GM19467 (cell line): ENCODE measurements at regions not wholly inside any gene's neighbourhood (a gene's known extent, or its start where the extent isn't known, plus 50 kb on each side); places are given as distances from the start of the nearest gene placed in this dataset.
"Not testable (repeated sequence)": the region's sequence is repeated elsewhere in the genome, so short reads cannot be mapped to it uniquely, and the experiment has no call there.

ENCODE experiments used
- ATAC-seq: cut with Tn5 transposase; IDR thresholded peaks from one replicate; pipeline ENCODE4 v1.9.1; 2021; ENCODE audit warnings: mild to moderate bottlenecking, moderate library complexity; ENCODE audit not compliant: unreplicated experiment

DNA sequence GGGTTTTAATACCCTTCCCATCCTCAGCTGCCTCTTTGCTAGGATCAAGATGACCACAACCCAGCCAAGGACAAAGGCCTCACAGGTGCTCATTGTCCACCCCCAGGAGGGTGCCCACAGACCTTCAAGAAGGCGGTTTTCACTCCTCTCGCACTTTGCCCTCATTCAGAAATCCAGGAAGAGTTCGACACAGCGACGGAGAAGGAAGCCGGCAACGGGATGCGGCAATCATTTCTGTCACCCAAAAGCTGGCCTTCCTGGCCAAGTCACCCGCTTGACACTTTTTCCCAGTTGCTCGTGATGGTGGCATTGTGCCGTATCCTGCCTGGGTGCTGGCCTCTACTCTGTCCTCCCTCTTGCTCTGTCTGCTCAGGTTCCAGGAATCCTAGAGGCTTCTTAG, 293.0 kb upstream of the ZNF337 start:
- ATAC-seq = not testable (repeated sequence)

DNA sequence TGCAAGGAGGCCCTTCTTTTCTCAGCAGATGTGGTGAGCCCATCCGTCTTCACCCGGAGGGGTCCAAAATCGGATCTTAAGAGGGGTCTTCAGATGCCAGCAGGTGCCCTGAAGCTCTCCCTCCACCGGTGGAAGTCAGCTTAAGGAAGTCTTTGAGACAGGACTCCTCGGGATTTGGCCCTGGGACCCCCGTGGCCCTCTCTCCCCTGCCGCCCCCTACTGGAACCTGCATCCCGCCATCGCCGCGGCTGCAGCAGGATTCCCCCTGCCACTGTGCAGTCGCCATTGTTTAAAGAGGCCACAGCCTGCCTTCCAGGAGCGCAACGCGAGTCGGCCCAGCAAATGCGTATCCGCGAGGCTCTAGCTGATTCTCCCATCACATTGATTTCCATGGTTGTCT, 292.5 kb upstream of the ZNF337 start:
- ATAC-seq = no peak

DNA sequence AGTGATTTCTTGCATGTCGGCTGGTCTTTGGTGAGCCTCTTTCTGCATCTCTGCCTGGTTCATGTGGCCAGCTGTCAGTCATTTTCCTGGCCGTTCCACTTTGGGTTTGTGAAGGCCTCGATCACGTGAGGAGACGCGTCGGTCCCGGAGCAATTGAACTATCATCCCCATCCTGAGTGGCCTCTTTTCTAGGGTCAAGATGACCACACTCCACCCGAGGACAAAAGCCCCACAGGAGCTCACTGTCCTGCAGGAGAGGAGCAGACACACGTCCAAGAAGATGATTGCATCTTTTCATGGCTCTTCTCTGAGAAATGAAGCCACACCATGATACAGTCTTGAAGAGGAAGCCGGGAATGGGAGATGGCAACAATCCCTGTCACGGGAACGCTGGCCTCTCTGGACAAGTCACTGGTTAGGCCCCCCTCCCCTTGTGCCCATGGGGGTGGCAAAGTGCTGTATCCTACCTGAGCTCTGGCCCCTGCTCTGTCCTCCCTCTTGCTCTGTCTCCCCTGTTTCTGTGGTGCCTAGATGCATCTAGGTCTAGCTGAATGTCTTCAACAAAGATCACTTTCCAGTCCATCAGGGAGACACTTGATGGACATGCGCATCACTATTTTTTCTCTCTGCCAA, 291.4 kb upstream of the ZNF337 start:
- not testable (repeated sequence) for ATAC-seq

DNA sequence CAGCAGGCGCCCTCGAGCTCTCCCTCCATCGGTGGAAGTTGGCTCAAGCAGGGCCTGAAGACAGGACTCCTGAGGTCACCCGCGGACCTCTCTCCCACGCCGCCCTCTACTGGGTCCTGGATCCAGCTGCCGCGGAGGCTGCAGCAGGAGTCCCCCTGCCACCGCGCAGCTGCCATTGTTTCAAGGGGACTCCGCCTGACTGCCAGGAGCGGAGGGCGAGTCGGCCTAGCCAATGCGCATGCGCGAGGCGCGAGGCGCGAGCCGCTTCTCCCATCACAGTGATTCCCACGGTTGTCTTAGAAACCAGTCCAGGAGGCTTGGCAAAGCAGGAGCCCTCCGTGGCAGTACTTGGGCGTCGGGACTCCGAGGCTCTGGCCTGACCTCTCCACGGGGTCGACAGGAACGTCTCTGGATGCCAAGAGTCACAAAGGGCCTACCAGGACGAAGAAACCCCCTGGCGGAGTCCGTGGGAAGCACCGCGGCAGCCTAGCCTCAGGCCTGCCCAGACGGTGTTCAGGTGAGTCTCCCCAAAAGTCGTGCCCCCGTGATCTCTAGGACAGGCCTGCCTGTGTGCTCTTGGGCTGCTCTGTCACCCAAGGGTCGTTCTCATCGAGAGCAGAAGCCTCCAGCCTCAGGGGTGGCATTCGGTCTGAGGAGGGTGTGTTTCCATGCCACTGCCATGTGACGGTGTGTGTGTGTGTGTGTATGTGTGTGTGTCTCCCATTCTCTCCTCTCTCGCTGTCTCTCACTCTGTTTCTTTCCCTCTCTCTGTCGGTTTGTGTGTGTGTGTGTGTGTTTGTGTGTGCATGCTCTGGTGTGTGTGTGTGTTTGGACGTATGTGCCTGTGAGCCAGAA, 290.6 kb upstream of the ZNF337 start:
- ATAC-seq = peak; percentile 83

DNA sequence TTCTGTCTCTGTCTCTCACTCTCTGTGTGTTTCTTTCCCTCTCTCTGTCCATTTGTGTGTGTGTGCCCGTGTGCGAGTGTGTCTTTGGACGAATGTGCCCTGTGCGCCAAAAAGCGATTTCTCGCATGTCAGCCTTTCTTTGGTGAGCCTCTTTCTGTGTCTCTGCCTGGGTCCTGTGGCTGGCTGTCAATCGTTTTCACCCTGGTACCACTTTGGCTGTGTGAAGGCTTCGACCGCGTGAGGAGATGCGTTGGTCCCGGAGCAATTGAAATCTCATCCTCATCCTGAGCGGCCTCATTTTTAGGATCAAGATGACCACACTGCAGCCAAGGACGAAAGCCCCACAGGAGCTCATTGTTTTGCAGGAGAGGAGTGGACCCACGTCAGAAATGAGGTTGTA, 288.9 kb upstream of the ZNF337 start:
- no peak for ATAC-seq

DNA sequence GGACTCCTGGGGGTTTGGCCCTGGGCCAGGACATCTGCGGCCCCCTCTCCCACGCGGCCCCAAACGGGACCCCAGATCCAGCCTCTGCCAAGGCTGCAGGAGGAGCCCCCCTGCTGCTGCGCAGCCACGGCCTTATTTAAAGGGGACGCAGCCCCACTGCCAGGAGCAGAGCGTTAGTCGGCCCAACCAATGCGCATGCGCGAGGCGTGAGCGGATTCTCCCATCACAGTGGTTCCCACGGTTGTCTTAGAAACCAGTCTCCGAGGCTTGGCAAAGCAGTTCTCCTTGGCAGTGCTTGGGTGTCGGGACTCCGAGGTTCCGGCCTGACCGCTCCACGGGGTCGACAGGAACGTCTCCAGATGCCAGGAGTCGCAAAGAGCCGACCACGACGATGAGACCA, 288.3 kb upstream of the ZNF337 start:
- no peak for ATAC-seq

DNA sequence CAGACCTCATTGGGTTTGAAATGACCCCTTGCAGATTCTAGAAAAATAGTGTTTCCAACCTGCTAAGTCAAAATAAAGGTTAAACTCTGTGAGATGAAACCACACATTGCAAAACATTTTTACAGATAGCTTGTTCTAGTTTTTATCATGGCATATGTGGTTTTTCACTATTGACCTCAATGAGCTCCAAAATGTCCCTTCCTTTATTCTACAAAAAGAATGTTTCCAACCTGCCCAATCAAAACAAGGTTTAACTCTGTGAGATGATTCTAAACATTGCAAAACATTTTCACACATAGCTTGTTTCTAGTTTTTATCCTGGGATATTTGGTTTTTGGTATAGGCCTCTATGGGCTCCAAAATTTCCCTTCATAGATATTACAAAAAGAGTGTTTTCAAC, 286.0 kb upstream of the ZNF337 start:
- ATAC-seq = not testable (repeated sequence)

DNA sequence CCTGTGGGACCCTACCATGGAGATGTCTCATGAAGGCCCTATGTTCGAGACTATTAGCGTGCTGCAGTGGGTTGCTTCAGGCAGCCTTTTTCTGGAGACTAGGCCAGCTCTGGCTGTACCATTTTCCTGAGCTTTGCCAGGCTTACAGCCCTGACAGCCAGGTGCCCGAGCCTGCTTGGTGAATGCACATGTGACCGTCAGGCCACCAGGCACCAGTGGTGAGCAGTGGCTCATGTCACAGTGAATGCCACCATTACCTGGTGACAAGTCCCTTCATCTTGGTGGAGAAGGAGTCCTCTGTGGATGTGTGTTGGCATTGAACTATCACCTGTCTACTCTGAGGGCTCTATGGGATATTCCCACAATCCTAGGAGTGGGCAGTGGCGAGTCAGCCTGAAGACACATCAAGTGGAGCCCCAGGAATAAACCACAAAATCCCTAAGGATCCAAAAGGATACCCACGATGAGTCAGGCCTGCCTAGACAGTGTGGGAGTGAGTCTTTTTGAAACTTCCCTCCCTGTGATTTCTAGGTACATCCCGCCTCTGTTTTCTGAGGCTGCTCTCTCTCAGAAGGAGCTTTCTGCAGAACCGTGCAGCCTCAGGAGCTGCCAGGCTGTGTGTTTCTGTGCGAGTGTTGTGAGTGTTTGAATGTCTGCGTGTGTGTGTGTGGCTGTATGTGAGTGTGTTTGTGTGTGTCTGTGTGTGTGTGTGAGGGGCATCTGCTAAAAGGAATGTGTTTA, 282.0 kb upstream of the ZNF337 start:
- not testable (repeated sequence) for ATAC-seq

DNA sequence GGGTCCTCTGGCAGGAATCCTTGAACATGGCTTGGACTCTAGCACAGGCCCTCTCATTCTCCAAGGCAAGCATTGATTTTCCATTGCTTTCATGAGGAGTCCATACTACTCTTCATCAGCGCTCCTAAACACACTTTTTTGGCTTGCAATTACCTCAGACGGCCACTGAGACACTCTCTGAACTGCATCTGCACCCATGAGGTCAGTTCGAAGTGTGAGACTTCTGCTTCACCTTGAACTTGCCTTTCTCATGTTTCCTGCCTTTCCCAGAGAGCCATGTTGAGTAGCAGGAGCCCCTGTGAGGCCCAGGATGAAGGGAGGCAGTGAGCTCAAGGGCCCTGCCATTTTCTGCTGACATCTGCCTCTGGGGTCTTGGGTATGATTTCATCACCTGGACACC, 279.2 kb upstream of the ZNF337 start:
- not testable (repeated sequence) for ATAC-seq

DNA sequence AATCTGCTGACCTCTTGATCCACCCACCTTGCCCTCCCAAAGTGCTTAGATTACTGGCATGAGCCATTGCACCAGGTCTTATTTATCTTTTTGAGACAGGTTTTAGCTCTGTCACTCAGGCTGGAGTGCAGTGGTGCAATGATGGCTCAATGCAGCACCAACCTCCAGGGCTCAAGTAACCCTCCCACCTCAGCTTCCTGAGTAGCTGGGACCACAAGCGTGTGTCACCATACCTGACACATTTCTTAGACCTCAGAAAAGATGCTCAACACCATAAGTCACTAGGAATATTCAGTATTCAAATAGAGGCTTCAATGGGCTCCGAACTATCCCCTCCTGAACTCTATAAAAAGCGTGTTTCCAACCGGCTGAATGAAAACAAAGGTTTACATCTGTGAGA, 268.6 kb upstream of the ZNF337 start:
- ATAC-seq = not testable (repeated sequence)

DNA sequence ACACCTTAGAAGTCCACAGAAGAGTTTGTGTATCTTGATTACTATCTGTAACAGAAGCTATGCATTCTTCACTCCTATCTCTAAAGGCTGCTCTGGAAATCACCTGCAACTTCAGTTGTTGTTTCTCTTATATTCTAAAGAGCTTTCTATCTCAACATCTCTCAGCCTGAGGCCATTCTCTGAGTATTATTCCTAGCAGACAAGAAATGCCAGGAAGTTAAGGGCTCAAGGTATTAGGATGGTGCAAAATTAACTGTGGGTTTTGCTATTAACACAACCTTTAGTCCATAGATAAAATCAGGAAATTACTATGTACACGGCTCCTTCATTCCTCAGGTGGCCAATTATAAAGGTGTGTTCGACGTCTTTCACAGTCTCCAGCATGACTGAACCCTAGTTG, 257.2 kb upstream of the ZNF337 start:
- not testable (repeated sequence) for ATAC-seq

DNA sequence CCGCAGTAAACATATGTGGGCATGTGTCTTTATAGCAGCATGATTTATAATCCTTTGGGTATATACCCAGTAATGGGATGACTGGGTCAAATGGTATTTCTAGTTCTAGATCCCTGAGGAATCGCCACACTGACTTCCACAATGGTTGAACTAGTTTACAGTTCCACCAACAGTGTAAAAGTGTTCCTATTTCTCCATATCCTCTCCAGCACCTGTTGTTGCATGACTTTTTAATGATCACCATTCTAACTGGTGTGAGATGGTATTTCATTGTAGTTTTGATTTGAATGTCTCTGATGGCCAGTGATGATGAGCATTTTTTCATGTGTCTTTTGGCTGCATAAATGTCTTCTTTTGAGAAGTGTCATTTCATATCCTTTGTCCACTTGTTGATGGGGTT, 238.6 kb upstream of the ZNF337 start:
- not testable (repeated sequence) for ATAC-seq

DNA sequence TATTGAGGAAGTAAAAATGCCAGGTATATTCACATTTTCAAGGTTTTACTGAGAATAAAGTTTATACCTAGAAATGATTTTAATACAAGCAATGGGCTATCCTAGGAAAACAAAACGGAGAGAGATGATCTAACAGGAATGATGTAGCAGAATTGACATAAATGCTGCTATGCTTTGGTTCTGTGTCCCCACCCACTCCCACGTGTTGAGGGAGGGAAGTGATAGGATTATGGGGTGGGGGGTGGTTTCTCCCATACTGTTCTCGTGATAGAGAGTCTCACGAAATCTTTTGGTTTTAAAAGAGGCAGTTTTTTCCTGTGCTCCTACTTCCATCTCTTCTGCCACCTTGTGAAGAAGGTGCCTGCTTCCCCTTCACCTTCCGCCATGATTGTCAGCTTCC, 236.2 kb upstream of the ZNF337 start:
- not testable (repeated sequence) for ATAC-seq

DNA sequence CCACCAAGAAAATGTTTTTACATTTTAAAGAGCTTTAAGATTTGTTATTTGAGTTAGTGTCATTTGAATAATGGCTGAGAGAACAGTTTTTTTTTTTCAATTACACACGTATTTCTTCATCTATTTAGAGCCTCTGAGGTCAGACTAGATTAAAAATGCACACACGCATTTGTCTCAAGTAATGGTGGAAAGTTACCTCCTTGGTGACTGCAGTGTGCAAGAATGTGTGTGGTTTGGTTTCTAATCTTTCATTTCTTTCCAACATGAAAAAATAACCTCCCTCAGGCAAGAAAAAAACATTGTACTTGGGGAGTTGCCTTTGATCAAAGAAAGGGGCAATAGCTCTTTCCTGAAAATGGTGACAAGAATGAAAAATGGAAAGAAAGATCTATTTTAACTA, 235.5 kb upstream of the ZNF337 start:
- not testable (repeated sequence) for ATAC-seq

DNA sequence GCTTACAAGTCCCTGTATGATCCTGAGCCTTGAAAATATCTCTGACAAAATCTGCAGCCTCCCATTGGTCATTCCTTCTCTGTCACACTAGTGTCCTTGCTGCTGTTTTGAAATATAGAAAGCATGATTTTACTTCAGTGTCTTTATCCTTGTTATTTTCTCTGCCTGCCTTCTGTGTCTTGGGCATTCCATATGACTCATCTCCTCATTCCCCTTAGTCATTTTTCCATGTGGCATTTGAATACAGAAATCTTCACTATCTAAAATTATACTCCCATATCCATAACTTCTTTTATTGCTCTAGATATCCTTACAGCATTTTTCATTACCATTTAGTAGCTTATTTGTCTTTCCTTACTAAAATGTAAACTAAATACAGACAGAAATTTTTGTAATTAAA, 205.7 kb upstream of the ZNF337 start:
- ATAC-seq = not testable (repeated sequence)

DNA sequence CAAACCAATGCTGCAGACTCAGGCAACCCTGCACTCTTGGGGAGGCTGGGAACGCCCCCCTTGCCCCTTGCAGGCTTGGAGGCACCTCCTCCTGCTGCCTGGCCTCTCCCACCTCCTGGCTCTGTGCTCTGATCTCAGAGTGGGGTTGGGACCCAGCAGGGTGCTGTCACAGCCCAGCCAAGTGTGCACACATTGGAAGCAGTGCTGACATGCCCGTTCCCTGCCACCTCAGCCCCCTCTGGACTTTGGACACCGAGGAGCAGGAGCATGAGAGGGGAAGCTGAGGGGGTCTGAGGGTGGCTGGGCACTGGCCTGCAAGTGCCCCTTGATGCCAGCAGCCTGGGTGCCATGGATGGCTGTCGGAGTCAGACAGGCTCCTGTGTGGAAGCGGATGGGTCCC, 202.0 kb upstream of the ZNF337 start:
- not testable (repeated sequence) for ATAC-seq

DNA sequence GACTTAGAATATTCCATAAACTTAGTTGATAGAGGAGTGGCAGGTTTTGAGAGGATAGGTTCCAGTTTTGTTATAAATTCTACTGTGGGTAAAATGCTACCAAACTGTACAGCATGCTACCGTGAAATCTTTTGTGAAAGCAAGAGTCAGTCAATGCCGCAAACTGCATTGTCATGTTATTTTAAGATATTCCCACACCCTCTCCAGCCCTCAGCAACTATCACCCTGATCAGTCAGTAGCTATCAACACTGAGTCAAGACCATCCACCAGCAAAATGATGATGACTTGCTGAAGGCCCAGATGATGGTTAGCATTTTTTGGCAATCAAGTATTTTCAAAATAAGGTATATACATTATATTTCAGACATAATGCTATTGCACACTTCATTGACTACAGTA, 182.4 kb upstream of the ZNF337 start:
- not testable (repeated sequence) for ATAC-seq

DNA sequence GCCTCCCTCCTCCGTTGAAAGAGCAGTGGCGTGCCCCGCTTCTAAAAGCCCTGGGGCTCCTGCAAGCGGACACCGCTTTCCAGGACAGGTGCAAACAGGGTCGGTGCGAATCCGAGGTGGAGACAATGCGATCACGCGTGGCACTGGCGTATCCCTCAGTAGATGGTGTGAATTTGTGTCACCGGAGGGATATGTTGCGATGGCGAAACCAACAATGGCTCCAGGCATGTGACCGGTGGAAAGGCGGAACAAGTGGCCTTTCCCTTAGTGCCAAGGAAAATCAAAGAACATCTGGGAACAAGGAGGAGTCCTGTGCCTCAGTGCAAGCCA, 172.0 kb upstream of the ZNF337 start:
- not testable (repeated sequence) for ATAC-seq

DNA sequence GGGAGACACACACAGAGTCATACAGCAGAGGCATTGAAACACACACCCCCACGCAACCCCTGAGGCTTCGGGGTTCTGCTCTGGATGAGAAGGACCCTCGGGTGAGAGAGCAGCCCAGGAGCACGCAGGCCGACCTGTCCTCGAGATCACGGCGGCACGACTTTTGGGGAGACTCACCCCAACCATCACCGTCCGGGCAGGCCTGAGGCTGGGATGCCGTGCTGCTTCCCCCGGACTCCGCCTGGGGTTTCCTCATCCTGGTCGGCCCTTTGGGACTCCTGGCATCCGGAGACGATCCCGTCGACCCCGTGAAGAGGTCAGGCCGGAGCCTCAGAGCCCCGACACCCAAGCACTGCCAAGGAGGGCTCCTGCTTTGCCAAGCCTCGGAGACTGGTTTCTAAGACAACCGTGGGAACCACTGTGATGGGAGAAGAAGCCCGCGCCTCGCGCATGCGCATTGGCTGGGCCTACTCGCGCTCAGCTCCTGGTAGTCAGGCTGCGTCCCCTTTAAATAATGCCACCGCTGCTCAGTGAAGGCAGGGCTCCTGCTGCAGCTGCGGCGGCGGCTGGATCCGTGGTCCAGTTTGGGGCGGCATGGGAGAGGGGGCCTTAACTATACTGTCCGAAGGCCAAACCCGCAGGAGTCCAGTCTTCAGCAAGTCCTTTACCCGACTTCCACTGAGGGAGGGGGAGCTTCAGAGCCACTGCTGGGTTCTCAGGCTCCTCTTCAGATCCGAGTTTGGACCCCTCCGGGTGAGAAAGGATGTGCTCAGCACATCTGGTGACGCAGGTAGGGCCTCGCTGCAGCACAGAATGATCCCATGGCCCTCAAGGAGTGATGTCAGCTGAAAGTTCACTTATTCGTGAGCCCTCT, 171.4 kb upstream of the ZNF337 start:
- ATAC-seq = no peak

DNA sequence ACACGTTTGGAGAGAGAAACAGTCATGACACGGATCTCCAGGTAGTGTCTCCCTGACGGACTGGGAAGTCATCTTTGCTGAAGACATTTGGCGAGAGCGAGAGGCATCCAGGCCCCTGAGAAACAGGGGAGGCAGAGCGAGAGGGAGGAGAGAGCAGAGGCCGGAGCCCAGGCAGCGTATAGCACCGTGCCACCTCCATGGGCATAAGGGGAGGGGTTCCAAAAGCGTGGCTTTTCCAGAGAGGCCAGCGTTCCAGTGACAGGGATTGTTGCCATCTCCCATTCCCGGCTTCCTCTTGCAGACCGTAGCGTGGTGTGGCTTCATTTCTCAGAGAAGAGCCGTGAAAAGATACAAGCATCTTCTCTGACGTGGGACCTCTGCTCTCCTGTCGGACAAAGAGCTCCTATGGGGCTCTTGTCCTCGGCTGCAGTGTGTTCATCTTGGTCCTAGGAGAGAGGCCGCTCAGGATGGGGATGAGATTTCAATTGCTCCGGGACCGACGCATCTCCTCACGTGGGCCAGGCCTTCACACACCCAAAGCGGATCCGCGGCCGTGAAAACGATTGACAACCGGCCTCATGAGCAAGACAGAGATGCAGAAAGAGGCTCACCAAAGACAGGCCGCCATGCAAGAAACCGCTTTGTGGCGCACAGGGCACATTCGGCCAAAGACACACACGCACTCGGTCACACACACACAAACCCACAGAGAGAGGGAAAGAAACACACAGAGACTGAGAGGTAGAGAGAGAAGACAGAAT, 170.5 kb upstream of the ZNF337 start:
- not testable (repeated sequence) for ATAC-seq
